ENCODE measurements at regions not wholly inside any gene's neighbourhood (a gene's known extent, or its start where the extent isn't known, plus 50 kb on each side); places are given as distances from the start of the nearest gene placed in this dataset.

- no peak for TF ChIP-seq RAD21 (IDR thresholded peaks at IDR 0.05; ENCODE audit: low read depth)
- TF ChIP-seq MAX (IDR thresholded peaks at IDR 0.05) = no peak
- TF ChIP-seq CEBPB (IDR thresholded peaks at IDR 0.05) = no peak
- no peak for TF ChIP-seq TEAD4 (IDR thresholded peaks at IDR 0.05)
- TF ChIP-seq TCF12 (IDR thresholded peaks at IDR 0.05; ENCODE audit: low read depth) = no peak
- TF ChIP-seq EGR1 (IDR thresholded peaks at IDR 0.05) = no peak
- TF ChIP-seq REST (IDR thresholded peaks at IDR 0.05; ENCODE audit: low read depth) = no peak
- no peak for TF ChIP-seq CREB1 (IDR thresholded peaks at IDR 0.05; ENCODE audit: low read depth)
- TF ChIP-seq NFIC (IDR thresholded peaks at IDR 0.05) = no peak
- no peak for TF ChIP-seq TAF1 (IDR thresholded peaks at IDR 0.05; ENCODE audit: low read depth)
- TF ChIP-seq FOXM1 (IDR thresholded peaks at IDR 0.05; ENCODE audit: borderline replicate concordance, low read depth) = no peak
- no peak for TF ChIP-seq ZBTB7A (IDR thresholded peaks at IDR 0.05; ENCODE audit: low read depth)
- TF ChIP-seq USF1 (IDR thresholded peaks at IDR 0.05) = no peak
- TF ChIP-seq YY1 (IDR thresholded peaks at IDR 0.05; ENCODE audit: low read depth) = no peak
- TF ChIP-seq EP300 (IDR thresholded peaks at IDR 0.05; ENCODE audit: borderline replicate concordance) = no peak
Measured at GRCh38 chr21:35838987-35839763, 221.2 kb downstream of the SETD4 start.

- no peak for TF ChIP-seq USF1 (IDR thresholded peaks at IDR 0.05)
- TF ChIP-seq CREB1 (IDR thresholded peaks at IDR 0.05; ENCODE audit: low read depth) = no peak
- TF ChIP-seq FOXM1 (IDR thresholded peaks at IDR 0.05; ENCODE audit: borderline replicate concordance, low read depth) = no peak
- no peak for TF ChIP-seq NFIC (IDR thresholded peaks at IDR 0.05)
- no peak for TF ChIP-seq TAF1 (IDR thresholded peaks at IDR 0.05; ENCODE audit: low read depth)
- TF ChIP-seq EP300 (IDR thresholded peaks at IDR 0.05; ENCODE audit: borderline replicate concordance) = no peak
- TF ChIP-seq YY1 (IDR thresholded peaks at IDR 0.05; ENCODE audit: low read depth) = no peak
Measured at GRCh38 chr21:35838350-35838749, 222.0 kb downstream of the SETD4 start.

- no peak for TF ChIP-seq TEAD4 (IDR thresholded peaks at IDR 0.05)
- TF ChIP-seq EP300 (IDR thresholded peaks at IDR 0.05; ENCODE audit: borderline replicate concordance) = no peak
- TF ChIP-seq TCF12 (IDR thresholded peaks at IDR 0.05; ENCODE audit: low read depth) = no peak
- TF ChIP-seq TAF1 (IDR thresholded peaks at IDR 0.05; ENCODE audit: low read depth) = no peak
- no peak for TF ChIP-seq NFIC (IDR thresholded peaks at IDR 0.05)
- TF ChIP-seq EGR1 (IDR thresholded peaks at IDR 0.05) = no peak
- no peak for TF ChIP-seq REST (IDR thresholded peaks at IDR 0.05; ENCODE audit: low read depth)
- no peak for TF ChIP-seq RAD21 (IDR thresholded peaks at IDR 0.05; ENCODE audit: low read depth)
- TF ChIP-seq MAX (IDR thresholded peaks at IDR 0.05) = no peak
- no peak for TF ChIP-seq USF1 (IDR thresholded peaks at IDR 0.05)
- TF ChIP-seq CEBPB (IDR thresholded peaks at IDR 0.05) = no peak
- TF ChIP-seq CREB1 (IDR thresholded peaks at IDR 0.05; ENCODE audit: low read depth) = no peak
- no peak for TF ChIP-seq FOXM1 (IDR thresholded peaks at IDR 0.05; ENCODE audit: borderline replicate concordance, low read depth)
- no peak for TF ChIP-seq ZBTB7A (IDR thresholded peaks at IDR 0.05; ENCODE audit: low read depth)
- no peak for TF ChIP-seq YY1 (IDR thresholded peaks at IDR 0.05; ENCODE audit: low read depth)
Measured at GRCh38 chr21:35833991-35834390, 226.3 kb downstream of the SETD4 start.

GRCh38 chr21:35833388-35833787, 226.9 kb downstream of the SETD4 start:
- TF ChIP-seq EP300 (IDR thresholded peaks at IDR 0.05; ENCODE audit: borderline replicate concordance) (no peak), EGR1 (IDR thresholded peaks at IDR 0.05) (no peak), ZBTB7A (IDR thresholded peaks at IDR 0.05; ENCODE audit: low read depth) (no peak), RAD21 (IDR thresholded peaks at IDR 0.05; ENCODE audit: low read depth) (no peak)

GRCh38 chr21:35831230-35831629, 229.1 kb downstream of the SETD4 start:
- TF ChIP-seq TEAD4 (IDR thresholded peaks at IDR 0.05) = no peak
- TF ChIP-seq TAF1 (IDR thresholded peaks at IDR 0.05; ENCODE audit: low read depth) = no peak

Measured in Ishikawa (cell line).